Dendritic cell treated with granulocyte-macrophage colony-stimulating factor and Interleukin-4, amounts not matched to agents 40 ng/mL and 50 ng/mL, for 4 days (primary cell): ENCODE measurements at regions not wholly inside any gene's neighbourhood (a gene's known extent, or its start where the extent isn't known, plus 50 kb on each side); places are given as distances from the start of the nearest gene placed in this dataset.
A peak's percentile ranks its signal among the peaks of the same experiment; 100 is the strongest.
"Not testable (repeated sequence)": the region's sequence is repeated elsewhere in the genome, so short reads cannot be mapped to it uniquely, and the experiment has no call there.

Experiments
- H3K27ac Mint-ChIP-seq: one replicate; pipeline ENCODE4 v1.8.0; 2022; ENCODE audit warnings: mild to moderate bottlenecking, mixed read lengths
- H3K27me3 Mint-ChIP-seq: one replicate; pipeline ENCODE4 v1.8.0; 2022; ENCODE audit warnings: mild to moderate bottlenecking, mixed read lengths
- H3K36me3 Mint-ChIP-seq: one replicate; pipeline ENCODE4 v1.8.0; 2022; ENCODE audit warnings: low read depth, mixed read lengths
- H3K4me1 Mint-ChIP-seq: one replicate; pipeline ENCODE4 v1.8.0; 2022; ENCODE audit warnings: low read depth, mixed read lengths
- H3K4me3 Mint-ChIP-seq: one replicate; pipeline ENCODE4 v1.8.0; 2022; ENCODE audit warnings: mild to moderate bottlenecking, moderate library complexity, mixed read lengths
- H3K9me3 Mint-ChIP-seq: one replicate; pipeline ENCODE4 v1.8.0; 2022; ENCODE audit warnings: mixed read lengths
- intact Hi-C: fragments of 100-400 bp; cut with micrococcal nuclease; formaldehyde crosslinking; loops from one replicate; pipeline ENCODE4 v1.15.0; 2022

- Mint-ChIP-seq H3K4me3 (no peak overlapping the region), H3K27me3 (no peaks in the 10 kb centered on the region), H3K36me3 (no peaks in the 10 kb centered on the region), H3K4me1 (no peaks in the 10 kb centered on the region), H3K27ac (no peak overlapping the region), H3K9me3 (peaks cover 22% of the 10 kb centered on the region)
- intact Hi-C loops = no loop called here
These were observed 504.5 kb upstream of the GALNTL6 start for GRCh38 chr4:171308661-171309060.

- H3K9me3 Mint-ChIP-seq = peaks cover 19% of the 10 kb centered on the region
- H3K36me3 Mint-ChIP-seq, H3K4me3 Mint-ChIP-seq, intact Hi-C loops, H3K27ac Mint-ChIP-seq, H3K4me1 Mint-ChIP-seq, H3K27me3 Mint-ChIP-seq: not testable (repeated sequence)
These were observed 515.0 kb upstream of the GALNTL6 start for GRCh38 chr4:171298048-171298718.

GRCh38 chr4:171288816-171289432 lies 524.3 kb upstream of the GALNTL6 start:
- H3K4me3 Mint-ChIP-seq = no peak overlapping the region
- intact Hi-C loops = no loop called here
- H3K27ac Mint-ChIP-seq = no peak overlapping the region
- H3K36me3 Mint-ChIP-seq = no peaks in the 10 kb centered on the region
- no peaks in the 10 kb centered on the region for H3K4me1 Mint-ChIP-seq
- H3K9me3 Mint-ChIP-seq = no peaks in the 10 kb centered on the region
- H3K27me3 Mint-ChIP-seq = no peaks in the 10 kb centered on the region

- no peaks in the 10 kb centered on the region for H3K27me3 Mint-ChIP-seq
- H3K9me3 Mint-ChIP-seq = no peaks in the 10 kb centered on the region
- H3K36me3 Mint-ChIP-seq = no peaks in the 10 kb centered on the region
- no peak overlapping the region for H3K27ac Mint-ChIP-seq
- intact Hi-C loops = no loop called here
- H3K4me1 Mint-ChIP-seq = no peaks in the 10 kb centered on the region
- no peak overlapping the region for H3K4me3 Mint-ChIP-seq
These were observed 531.8 kb upstream of the GALNTL6 start for GRCh38 chr4:171281359-171281758.

GRCh38 chr4:171279131-171279530 lies 534.1 kb upstream of the GALNTL6 start:
- no peak overlapping the region for H3K27ac Mint-ChIP-seq
- no peaks in the 10 kb centered on the region for H3K27me3 Mint-ChIP-seq
- no peaks in the 10 kb centered on the region for H3K36me3 Mint-ChIP-seq
- no peak overlapping the region for H3K4me3 Mint-ChIP-seq
- no peaks in the 10 kb centered on the region for H3K4me1 Mint-ChIP-seq
- intact Hi-C loops = no loop called here
- H3K9me3 Mint-ChIP-seq = no peaks in the 10 kb centered on the region

- H3K4me1 Mint-ChIP-seq = no peaks in the 10 kb centered on the region
- no peak overlapping the region for H3K4me3 Mint-ChIP-seq
- H3K27me3 Mint-ChIP-seq = no peaks in the 10 kb centered on the region
- H3K36me3 Mint-ChIP-seq = no peaks in the 10 kb centered on the region
- H3K27ac Mint-ChIP-seq = no peak overlapping the region
- intact Hi-C loops = no loop called here
- H3K9me3 Mint-ChIP-seq = no peaks in the 10 kb centered on the region
These were observed 546.5 kb upstream of the GALNTL6 start for GRCh38 chr4:171266671-171267070.

GRCh38 chr4:171265190-171265818 lies 547.9 kb upstream of the GALNTL6 start:
- H3K4me1 Mint-ChIP-seq = no peaks in the 10 kb centered on the region
- no peak overlapping the region for H3K4me3 Mint-ChIP-seq
- no peak overlapping the region for H3K27ac Mint-ChIP-seq
- intact Hi-C loops = no loop called here
- H3K9me3 Mint-ChIP-seq = no peaks in the 10 kb centered on the region
- no peaks in the 10 kb centered on the region for H3K27me3 Mint-ChIP-seq
- no peaks in the 10 kb centered on the region for H3K36me3 Mint-ChIP-seq

GRCh38 chr4:171256223-171256622 lies 557.0 kb upstream of the GALNTL6 start:
- no peaks in the 10 kb centered on the region for H3K36me3 Mint-ChIP-seq
- no peak overlapping the region for H3K4me3 Mint-ChIP-seq
- H3K4me1 Mint-ChIP-seq = no peaks in the 10 kb centered on the region
- H3K27me3 Mint-ChIP-seq = no peaks in the 10 kb centered on the region
- H3K27ac Mint-ChIP-seq = no peak overlapping the region
- H3K9me3 Mint-ChIP-seq = peaks cover 8% of the 10 kb centered on the region
- intact Hi-C loops = no loop called here

GRCh38 chr4:171246948-171247347 lies 566.3 kb upstream of the GALNTL6 start:
- no peaks in the 10 kb centered on the region for H3K4me1 Mint-ChIP-seq
- H3K9me3 Mint-ChIP-seq = peaks cover 15% of the 10 kb centered on the region
- H3K4me3 Mint-ChIP-seq = no peak overlapping the region
- no peaks in the 10 kb centered on the region for H3K36me3 Mint-ChIP-seq
- H3K27me3 Mint-ChIP-seq = no peaks in the 10 kb centered on the region
- H3K27ac Mint-ChIP-seq = no peak overlapping the region
- intact Hi-C loops = no loop called here

GRCh38 chr4:171242831-171243230 lies 570.4 kb upstream of the GALNTL6 start:
- Mint-ChIP-seq H3K27me3 (no peaks in the 10 kb centered on the region), H3K27ac (no peak overlapping the region), H3K4me1 (peaks cover 14% of the 10 kb centered on the region), H3K36me3 (no peaks in the 10 kb centered on the region), H3K9me3 (no peaks in the 10 kb centered on the region), H3K4me3 (no peak overlapping the region)
- intact Hi-C loops = no loop called here

- no peaks in the 10 kb centered on the region for H3K27me3 Mint-ChIP-seq
- H3K4me3 Mint-ChIP-seq = no peak overlapping the region
- H3K27ac Mint-ChIP-seq = no peak overlapping the region
- intact Hi-C loops = no loop called here
- H3K4me1 Mint-ChIP-seq = peaks cover 21% of the 10 kb centered on the region
- no peaks in the 10 kb centered on the region for H3K9me3 Mint-ChIP-seq
- no peaks in the 10 kb centered on the region for H3K36me3 Mint-ChIP-seq
These were observed 574.0 kb upstream of the GALNTL6 start for GRCh38 chr4:171239196-171239595.

GRCh38 chr4:171235521-171235920 lies 577.7 kb upstream of the GALNTL6 start:
- Mint-ChIP-seq H3K9me3 (no peaks in the 10 kb centered on the region), H3K27me3 (no peaks in the 10 kb centered on the region), H3K4me3 (no peak overlapping the region), H3K27ac (peak overlapping the region; percentile 2), H3K4me1 (peaks cover 22% of the 10 kb centered on the region), H3K36me3 (no peaks in the 10 kb centered on the region)
- intact Hi-C loops = no loop called here

- H3K27me3 Mint-ChIP-seq, H3K4me1 Mint-ChIP-seq, H3K27ac Mint-ChIP-seq, H3K36me3 Mint-ChIP-seq, H3K9me3 Mint-ChIP-seq, H3K4me3 Mint-ChIP-seq, intact Hi-C loops: not testable (repeated sequence)
These were observed 583.9 kb upstream of the GALNTL6 start for GRCh38 chr4:171229354-171229753.

- no peak overlapping the region for H3K4me3 Mint-ChIP-seq
- H3K4me1 Mint-ChIP-seq = no peaks in the 10 kb centered on the region
- intact Hi-C loops = no loop called here
- H3K27ac Mint-ChIP-seq = no peak overlapping the region
- H3K27me3 Mint-ChIP-seq = no peaks in the 10 kb centered on the region
- no peaks in the 10 kb centered on the region for H3K36me3 Mint-ChIP-seq
- no peaks in the 10 kb centered on the region for H3K9me3 Mint-ChIP-seq
These were observed 592.0 kb upstream of the GALNTL6 start for GRCh38 chr4:171221181-171221580.

- Mint-ChIP-seq H3K4me3 (no peak overlapping the region), H3K9me3 (peaks cover 9% of the 10 kb centered on the region), H3K4me1 (no peaks in the 10 kb centered on the region), H3K36me3 (no peaks in the 10 kb centered on the region), H3K27ac (no peak overlapping the region), H3K27me3 (no peaks in the 10 kb centered on the region)
- intact Hi-C loops = no loop called here
These were observed 609.8 kb upstream of the GALNTL6 start for GRCh38 chr4:171203425-171203824.
